OCI-LY1 (cell line): ENCODE measurements at regions not wholly inside any gene's neighbourhood (a gene's known extent, or its start where the extent isn't known, plus 50 kb on each side); places are given as distances from the start of the nearest gene placed in this dataset.

Source experiments
- EZH2 ChIP-seq: fragments of 200-600 bp; sonication (generic), shearing (Covaris generic); IDR thresholded peaks from 2 replicates; pipeline ENCODE4 v1.8.0; 2017; ENCODE audit warnings: borderline replicate concordance, mixed run types, mild to moderate bottlenecking, antibody characterized with exemption, low read length, moderate library complexity, mixed read lengths
- TF ChIP-seq, protein P1 (sequence below): fragments of 200-600 bp; sonication (generic), shearing (Covaris generic); IDR thresholded peaks from 2 replicates; pipeline ENCODE4 v1.5.1; 2017; ENCODE audit warnings: mild to moderate bottlenecking, antibody characterized with exemption, low read length, moderate library complexity, mixed read lengths

DNA sequence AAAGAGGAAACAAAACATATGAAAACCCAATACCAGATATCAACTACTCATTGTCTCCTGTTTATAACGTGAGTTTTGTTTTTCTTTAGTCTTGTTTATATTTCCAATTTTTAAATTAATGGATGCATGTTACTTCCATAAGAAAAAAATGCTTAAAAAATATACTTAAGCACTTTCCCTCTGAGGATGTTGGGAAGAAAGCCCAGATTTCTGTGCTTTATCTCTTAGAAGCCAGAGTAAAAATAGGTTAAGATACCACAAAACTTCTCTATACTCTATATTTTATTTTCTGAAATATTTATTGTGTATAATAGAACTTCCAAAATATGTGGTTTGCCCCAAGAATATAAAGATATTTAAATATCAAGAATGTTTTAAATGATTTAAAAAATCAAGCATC lies 633.9 kb downstream of the STK39 start:
- no peak for TF ChIP-seq EZH2
- TF ChIP-seq, protein P1, sequence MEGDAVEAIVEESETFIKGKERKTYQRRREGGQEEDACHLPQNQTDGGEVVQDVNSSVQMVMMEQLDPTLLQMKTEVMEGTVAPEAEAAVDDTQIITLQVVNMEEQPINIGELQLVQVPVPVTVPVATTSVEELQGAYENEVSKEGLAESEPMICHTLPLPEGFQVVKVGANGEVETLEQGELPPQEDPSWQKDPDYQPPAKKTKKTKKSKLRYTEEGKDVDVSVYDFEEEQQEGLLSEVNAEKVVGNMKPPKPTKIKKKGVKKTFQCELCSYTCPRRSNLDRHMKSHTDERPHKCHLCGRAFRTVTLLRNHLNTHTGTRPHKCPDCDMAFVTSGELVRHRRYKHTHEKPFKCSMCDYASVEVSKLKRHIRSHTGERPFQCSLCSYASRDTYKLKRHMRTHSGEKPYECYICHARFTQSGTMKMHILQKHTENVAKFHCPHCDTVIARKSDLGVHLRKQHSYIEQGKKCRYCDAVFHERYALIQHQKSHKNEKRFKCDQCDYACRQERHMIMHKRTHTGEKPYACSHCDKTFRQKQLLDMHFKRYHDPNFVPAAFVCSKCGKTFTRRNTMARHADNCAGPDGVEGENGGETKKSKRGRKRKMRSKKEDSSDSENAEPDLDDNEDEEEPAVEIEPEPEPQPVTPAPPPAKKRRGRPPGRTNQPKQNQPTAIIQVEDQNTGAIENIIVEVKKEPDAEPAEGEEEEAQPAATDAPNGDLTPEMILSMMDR, result no peak
